ENCODE measurements at regions not wholly inside any gene's neighbourhood (a gene's known extent, or its start where the extent isn't known, plus 50 kb on each side); places are given as distances from the start of the nearest gene placed in this dataset.

GRCh38 chr10:33813871-33814270 is 479.4 kb upstream of the NRP1 start:
- DNase-seq (ENCODE audit: insufficient read length, low spot score, missing footprints) = no peak
- Histone ChIP-seq H4K20me1 (ENCODE audit: insufficient read depth, low read length) (no peaks in the 10 kb centered on the region), H3K36me3 (ENCODE audit: insufficient read depth, low read length) (no peaks in the 10 kb centered on the region), H3K9me3 (ENCODE audit: low read depth, low read length) (no peaks in the 10 kb centered on the region), H2AFZ (ENCODE audit: low read length) (no peak overlapping the region), H3K27ac (ENCODE audit: low read depth, low read length) (no peak overlapping the region), H3K27me3 (ENCODE audit: insufficient read depth, low read length) (no peaks in the 10 kb centered on the region), H3K4me1 (ENCODE audit: insufficient read depth, low read length) (no peaks in the 10 kb centered on the region), H3K4me2 (ENCODE audit: insufficient read depth, low read length) (no peak overlapping the region), H3K4me3 (ENCODE audit: insufficient read depth, low read length) (no peak overlapping the region), H3K79me2 (ENCODE audit: insufficient read depth, low read length) (no peaks in the 10 kb centered on the region)
- no peak for TF ChIP-seq CTCF (IDR thresholded peaks at IDR 0.05; ENCODE audit: extremely low read depth, low read depth, low read length)

GRCh38 chr10:33813415-33813814 is 478.9 kb upstream of the NRP1 start:
- Histone ChIP-seq H2AFZ (ENCODE audit: low read length) (no peak overlapping the region), H3K4me3 (ENCODE audit: insufficient read depth, low read length) (no peak overlapping the region), H3K79me2 (ENCODE audit: insufficient read depth, low read length) (no peaks in the 10 kb centered on the region), H3K36me3 (ENCODE audit: insufficient read depth, low read length) (no peaks in the 10 kb centered on the region), H3K9me3 (ENCODE audit: low read depth, low read length) (no peaks in the 10 kb centered on the region), H4K20me1 (ENCODE audit: insufficient read depth, low read length) (no peaks in the 10 kb centered on the region), H3K27me3 (ENCODE audit: insufficient read depth, low read length) (no peaks in the 10 kb centered on the region), H3K27ac (ENCODE audit: low read depth, low read length) (no peak overlapping the region), H3K4me2 (ENCODE audit: insufficient read depth, low read length) (no peak overlapping the region), H3K4me1 (ENCODE audit: insufficient read depth, low read length) (no peaks in the 10 kb centered on the region)
- no peak for DNase-seq (ENCODE audit: insufficient read length, low spot score, missing footprints)
- no peak for TF ChIP-seq CTCF (IDR thresholded peaks at IDR 0.05; ENCODE audit: extremely low read depth, low read depth, low read length)

- H3K79me2 ChIP-seq (ENCODE audit: insufficient read depth, low read length) = no peaks in the 10 kb centered on the region
- no peak for DNase-seq (ENCODE audit: insufficient read length, low spot score, missing footprints)
- no peak overlapping the region for H3K27ac ChIP-seq (ENCODE audit: low read depth, low read length)
Observed at GRCh38 chr10:33812586-33812985, 478.1 kb upstream of the NRP1 start.

GRCh38 chr10:33810986-33811385 is 476.5 kb upstream of the NRP1 start:
- Histone ChIP-seq H3K27ac (ENCODE audit: low read depth, low read length) (no peak overlapping the region), H4K20me1 (ENCODE audit: insufficient read depth, low read length) (no peaks in the 10 kb centered on the region), H3K4me2 (ENCODE audit: insufficient read depth, low read length) (no peak overlapping the region), H3K27me3 (ENCODE audit: insufficient read depth, low read length) (no peaks in the 10 kb centered on the region), H2AFZ (ENCODE audit: low read length) (no peak overlapping the region), H3K36me3 (ENCODE audit: insufficient read depth, low read length) (no peaks in the 10 kb centered on the region), H3K79me2 (ENCODE audit: insufficient read depth, low read length) (no peaks in the 10 kb centered on the region), H3K4me3 (ENCODE audit: insufficient read depth, low read length) (no peak overlapping the region), H3K9me3 (ENCODE audit: low read depth, low read length) (no peaks in the 10 kb centered on the region), H3K4me1 (ENCODE audit: insufficient read depth, low read length) (no peaks in the 10 kb centered on the region)
- TF ChIP-seq CTCF (IDR thresholded peaks at IDR 0.05; ENCODE audit: extremely low read depth, low read depth, low read length) = no peak
- no peak for DNase-seq (ENCODE audit: insufficient read length, low spot score, missing footprints)

More at GRCh38 chr10:33812586-33812985, 478.1 kb upstream of the NRP1 start:
- no peak for TF ChIP-seq CTCF (IDR thresholded peaks at IDR 0.05; ENCODE audit: extremely low read depth, low read depth, low read length)
- Histone ChIP-seq H3K36me3 (ENCODE audit: insufficient read depth, low read length) (no peaks in the 10 kb centered on the region), H4K20me1 (ENCODE audit: insufficient read depth, low read length) (no peaks in the 10 kb centered on the region), H3K4me2 (ENCODE audit: insufficient read depth, low read length) (no peak overlapping the region), H3K4me1 (ENCODE audit: insufficient read depth, low read length) (no peaks in the 10 kb centered on the region), H3K9me3 (ENCODE audit: low read depth, low read length) (no peaks in the 10 kb centered on the region), H2AFZ (ENCODE audit: low read length) (no peak overlapping the region), H3K4me3 (ENCODE audit: insufficient read depth, low read length) (no peak overlapping the region), H3K27me3 (ENCODE audit: insufficient read depth, low read length) (no peaks in the 10 kb centered on the region)

All from osteoblast (primary cell).